MM.1S (cell line): ENCODE measurements at regions not wholly inside any gene's neighbourhood (a gene's known extent, or its start where the extent isn't known, plus 50 kb on each side); places are given as distances from the start of the nearest gene placed in this dataset.

ENCODE experiments used
- DNase-seq: peaks from one replicate; pipeline ENCODE4 v3.0.0-alpha.2; 2015
- H2AFZ ChIP-seq: fragments of 300-600 bp; sonication (generic); 2 replicates; pipeline ENCODE4 v1.6.0; 2016; ENCODE audit warnings: antibody characterized with exemption, low read length
- H3F3A ChIP-seq: fragments of 300-600 bp; sonication (generic); 2 replicates; pipeline ENCODE4 v1.6.1; 2016; ENCODE audit warnings: mild to moderate bottlenecking, antibody characterized with exemption, low read length, moderate library complexity, mixed read lengths; ENCODE audit not compliant: insufficient read depth
- H3K27ac ChIP-seq: fragments of 300-600 bp; sonication (generic); 2 replicates; pipeline ENCODE4 v1.5.1; 2016; ENCODE audit warnings: mild to moderate bottlenecking, low read length
- H3K27me3 ChIP-seq: fragments of 300-600 bp; sonication (generic); replicated peaks from 2 replicates; pipeline ENCODE4 v1.6.0; 2016; ENCODE audit warnings: low read length; ENCODE audit not compliant: insufficient read depth
- H3K36me3 ChIP-seq: fragments of 300-600 bp; sonication (generic); replicated peaks from 2 replicates; pipeline ENCODE4 v1.6.1; 2016; ENCODE audit warnings: mild to moderate bottlenecking, low read length, mixed read lengths; ENCODE audit not compliant: insufficient read depth
- H3K4me1 ChIP-seq: fragments of 300-600 bp; sonication (generic); 2 replicates; pipeline ENCODE4 v1.6.1; 2016; ENCODE audit warnings: low read length, mixed read lengths
- H3K4me2 ChIP-seq: fragments of 300-600 bp; sonication (generic); 2 replicates; pipeline ENCODE4 v1.6.0; 2016; ENCODE audit warnings: low read depth, low read length
- H3K4me3 ChIP-seq: fragments of 300-600 bp; sonication (generic); 2 replicates; pipeline ENCODE4 v1.5.1; 2016; ENCODE audit warnings: low read length, mixed read lengths
- H3K79me2 ChIP-seq: fragments of 300-600 bp; sonication (generic); 2 replicates; pipeline ENCODE4 v1.6.1; 2016; ENCODE audit warnings: mixed run types, low read length, mixed read lengths
- H3K9ac ChIP-seq: fragments of 300-600 bp; sonication (generic); 2 replicates; pipeline ENCODE4 v1.6.1; 2016; ENCODE audit warnings: low read length, mixed read lengths
- H3K9me2 ChIP-seq: fragments of 300-600 bp; sonication (generic); replicated peaks from 2 replicates; pipeline ENCODE4 v1.6.1; 2016; ENCODE audit warnings: mild to moderate bottlenecking, low read length, mixed read lengths; ENCODE audit not compliant: insufficient read depth
- H3K9me3 ChIP-seq: fragments of 300-600 bp; sonication (generic); replicated peaks from 2 replicates; pipeline ENCODE4 v1.6.1; 2016; ENCODE audit warnings: mild to moderate bottlenecking, low read length, mixed read lengths; ENCODE audit not compliant: insufficient read depth
- H4K20me1 ChIP-seq: fragments of 300-600 bp; sonication (generic); 2 replicates; pipeline ENCODE4 v1.6.1; 2016; ENCODE audit warnings: mild to moderate bottlenecking, low read length, moderate library complexity, mixed read lengths; ENCODE audit not compliant: insufficient read depth
- EZH2 ChIP-seq: fragments of 300-600 bp; sonication (generic); optimal IDR thresholded peaks from 2 replicates; pipeline ENCODE3; 2017; ENCODE audit warnings: low read depth, mild to moderate bottlenecking, antibody characterized with exemption, low read length, mixed read lengths
- EZH2phosphoT487 ChIP-seq: fragments of 300-600 bp; sonication (generic); IDR thresholded peaks from 2 replicates; pipeline ENCODE4 v1.6.1; 2018; ENCODE audit warnings: antibody characterized with exemption, low read length
- TF ChIP-seq, protein P1 (sequence below): fragments of 300-600 bp; sonication (generic); IDR thresholded peaks from 2 replicates; pipeline ENCODE4 v1.5.1; 2016; ENCODE audit warnings: antibody characterized with exemption, low read length, mixed read lengths

DNA sequence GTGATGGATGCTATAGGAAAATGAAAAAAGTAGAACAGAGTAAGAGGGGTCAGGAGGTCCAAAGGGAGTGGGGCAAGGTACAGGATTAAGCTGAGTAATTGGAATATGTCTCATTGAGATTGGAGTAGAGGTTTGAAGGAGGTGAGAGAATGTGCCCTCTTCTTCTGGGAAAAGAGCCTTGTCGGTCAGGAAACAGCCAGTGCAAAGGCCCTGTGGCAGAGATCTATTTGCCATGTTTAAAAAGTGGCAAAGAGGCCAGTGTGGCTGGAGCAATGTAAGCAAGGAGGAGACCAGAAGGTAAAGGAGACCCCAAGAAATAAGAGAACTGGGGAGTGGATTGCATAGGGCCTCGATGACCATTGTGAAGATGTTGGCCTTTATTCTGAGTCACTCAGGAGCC, 706.5 kb downstream of the MED13L start:
- Histone ChIP-seq H3K4me3 (no peak overlapping the region), H3K79me2 (no peaks in the 10 kb centered on the region), H4K20me1 (no peaks in the 10 kb centered on the region), H3K36me3 (no peaks in the 10 kb centered on the region), H2AFZ (no peak overlapping the region), H3K9me3 (no peaks in the 10 kb centered on the region), H3K27me3 (no peaks in the 10 kb centered on the region), H3K9me2 (no peaks in the 10 kb centered on the region), H3K4me1 (no peaks in the 10 kb centered on the region), H3K27ac (no peak overlapping the region), H3F3A (no peaks in the 10 kb centered on the region), H3K9ac (no peak overlapping the region), H3K4me2 (no peak overlapping the region)
- DNase-seq = no peak
- TF ChIP-seq EZH2 = no peak
- TF ChIP-seq EZH2phosphoT487 = no peak
- TF ChIP-seq, protein P1, sequence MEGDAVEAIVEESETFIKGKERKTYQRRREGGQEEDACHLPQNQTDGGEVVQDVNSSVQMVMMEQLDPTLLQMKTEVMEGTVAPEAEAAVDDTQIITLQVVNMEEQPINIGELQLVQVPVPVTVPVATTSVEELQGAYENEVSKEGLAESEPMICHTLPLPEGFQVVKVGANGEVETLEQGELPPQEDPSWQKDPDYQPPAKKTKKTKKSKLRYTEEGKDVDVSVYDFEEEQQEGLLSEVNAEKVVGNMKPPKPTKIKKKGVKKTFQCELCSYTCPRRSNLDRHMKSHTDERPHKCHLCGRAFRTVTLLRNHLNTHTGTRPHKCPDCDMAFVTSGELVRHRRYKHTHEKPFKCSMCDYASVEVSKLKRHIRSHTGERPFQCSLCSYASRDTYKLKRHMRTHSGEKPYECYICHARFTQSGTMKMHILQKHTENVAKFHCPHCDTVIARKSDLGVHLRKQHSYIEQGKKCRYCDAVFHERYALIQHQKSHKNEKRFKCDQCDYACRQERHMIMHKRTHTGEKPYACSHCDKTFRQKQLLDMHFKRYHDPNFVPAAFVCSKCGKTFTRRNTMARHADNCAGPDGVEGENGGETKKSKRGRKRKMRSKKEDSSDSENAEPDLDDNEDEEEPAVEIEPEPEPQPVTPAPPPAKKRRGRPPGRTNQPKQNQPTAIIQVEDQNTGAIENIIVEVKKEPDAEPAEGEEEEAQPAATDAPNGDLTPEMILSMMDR = no peak

DNA sequence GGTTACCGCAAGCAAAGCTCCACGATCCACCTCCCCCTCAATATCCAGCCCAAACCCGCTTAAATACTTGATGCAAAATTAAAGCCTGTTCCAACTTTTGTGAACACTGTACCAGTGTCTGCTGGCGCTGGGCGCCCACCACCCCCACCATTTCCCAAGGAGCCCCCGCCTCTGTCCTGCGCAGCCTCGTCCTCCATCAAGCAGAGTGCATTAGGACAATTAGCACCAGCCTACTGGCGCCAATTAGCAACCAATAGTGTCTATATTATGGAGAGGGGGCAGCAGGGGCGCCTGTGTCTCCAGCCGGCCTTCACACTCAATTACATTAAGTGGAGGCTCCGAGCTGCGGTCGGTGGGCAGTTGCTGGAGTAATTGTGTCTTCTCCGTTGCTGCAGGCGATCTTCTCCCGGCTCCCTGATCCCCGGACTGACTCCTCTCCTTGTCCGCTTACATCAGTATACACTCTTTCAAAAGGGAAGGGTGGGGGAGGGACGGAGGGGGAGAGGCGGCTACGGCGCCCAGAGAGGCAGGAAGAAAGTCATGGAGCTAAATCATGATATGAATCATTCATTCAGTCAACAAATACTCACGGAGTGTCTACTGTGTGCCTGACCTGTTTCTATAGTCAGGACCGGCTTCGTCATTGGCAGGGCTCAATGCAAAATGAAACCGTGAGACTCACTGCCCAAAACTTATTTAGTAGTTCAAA, 707.3 kb downstream of the MED13L start:
- Histone ChIP-seq H4K20me1 (no peaks in the 10 kb centered on the region), H3K9me2 (no peaks in the 10 kb centered on the region), H2AFZ (no peak overlapping the region), H3F3A (no peaks in the 10 kb centered on the region), H3K9me3 (no peaks in the 10 kb centered on the region), H3K27me3 (no peaks in the 10 kb centered on the region), H3K9ac (no peak overlapping the region), H3K4me2 (no peak overlapping the region), H3K4me1 (no peaks in the 10 kb centered on the region), H3K79me2 (no peaks in the 10 kb centered on the region), H3K36me3 (no peaks in the 10 kb centered on the region), H3K27ac (no peak overlapping the region), H3K4me3 (no peak overlapping the region)
- no peak for DNase-seq
- TF ChIP-seq, protein P1 = no peak
- TF ChIP-seq EZH2 = no peak
- no peak for TF ChIP-seq EZH2phosphoT487

DNA sequence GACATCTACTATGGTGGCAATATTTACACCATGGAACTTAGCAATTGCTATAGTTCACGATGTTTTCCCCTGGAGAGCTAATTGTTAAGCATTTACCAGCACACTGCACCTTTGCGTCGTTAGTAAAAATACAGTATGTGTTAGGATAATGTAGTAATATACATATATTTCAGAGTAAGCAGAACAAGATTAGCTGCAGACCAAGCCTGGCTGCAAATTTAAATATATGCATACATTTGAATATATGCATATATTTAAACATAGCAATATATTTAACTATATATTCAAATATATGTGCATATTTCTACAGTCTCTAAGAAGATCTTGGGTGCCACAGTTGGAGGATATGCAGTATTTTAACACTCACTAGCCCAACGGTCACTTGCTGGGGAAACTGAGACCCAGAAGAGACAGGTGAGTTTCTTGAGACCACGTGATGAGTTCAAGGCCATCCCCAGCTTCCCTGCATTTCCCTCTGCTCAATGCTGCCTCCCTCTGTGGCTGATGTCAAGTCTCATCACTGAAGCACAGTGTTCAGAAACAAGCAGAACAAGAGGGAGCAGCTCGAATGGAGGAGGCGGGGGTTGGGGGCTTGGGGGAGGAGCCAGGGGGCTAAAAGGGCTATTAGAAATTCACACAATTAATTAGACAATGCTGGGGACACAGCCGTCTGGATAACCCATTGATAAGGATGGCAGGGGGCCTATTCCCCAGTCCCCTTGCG, 708.0 kb downstream of the MED13L start:
- Histone ChIP-seq H3K4me2 (no peak overlapping the region), H2AFZ (no peak overlapping the region), H3K79me2 (no peaks in the 10 kb centered on the region), H3K9me2 (no peaks in the 10 kb centered on the region), H3K4me3 (no peak overlapping the region), H3K27ac (no peak overlapping the region), H3K4me1 (no peaks in the 10 kb centered on the region), H3K9ac (no peak overlapping the region), H3F3A (no peaks in the 10 kb centered on the region), H3K27me3 (no peaks in the 10 kb centered on the region), H3K36me3 (no peaks in the 10 kb centered on the region), H3K9me3 (no peaks in the 10 kb centered on the region), H4K20me1 (no peaks in the 10 kb centered on the region)
- no peak for DNase-seq
- TF ChIP-seq EZH2 (no peak), EZH2phosphoT487 (no peak)
- TF ChIP-seq, protein P1 = no peak
